LNCAP (cell line): ENCODE measurements at regions not wholly inside any gene's neighbourhood (a gene's known extent, or its start where the extent isn't known, plus 50 kb on each side); places are given as distances from the start of the nearest gene placed in this dataset.

Experiments used
- CTCF ChIP-seq: fragments of 450-650 bp; IDR thresholded peaks from 2 replicates; pipeline ENCODE4 v1.5.1; 2017; ENCODE audit warnings: mild to moderate bottlenecking

- TF ChIP-seq CTCF: no peak
Measured at GRCh38 chr5:143600396-143601075, 197.1 kb upstream of the NR3C1 start.

GRCh38 chr5:143599474-143599873 is 196.0 kb upstream of the NR3C1 start:
- TF ChIP-seq CTCF: no peak

- no peak for TF ChIP-seq CTCF
Measured at GRCh38 chr5:143596824-143597223, 193.3 kb upstream of the NR3C1 start.

GRCh38 chr5:143594902-143595818 is 191.7 kb upstream of the NR3C1 start:
- TF ChIP-seq CTCF: no peak

- no peak for TF ChIP-seq CTCF
Measured at GRCh38 chr5:143593723-143594122, 190.2 kb upstream of the NR3C1 start.

GRCh38 chr5:143592648-143593047 is 189.2 kb upstream of the NR3C1 start:
- TF ChIP-seq CTCF: no peak

GRCh38 chr5:143588933-143589662 is 185.6 kb upstream of the NR3C1 start:
- no peak for TF ChIP-seq CTCF
